Caki2 (cell line): ENCODE measurements at regions not wholly inside any gene's neighbourhood (a gene's known extent, or its start where the extent isn't known, plus 50 kb on each side); places are given as distances from the start of the nearest gene placed in this dataset.

ENCODE experiments used
- DNase-seq: peaks from one replicate; pipeline ENCODE4 v3.0.0-alpha.2; 2015; ENCODE audit warnings: low read depth
- in situ Hi-C: cut with HindIII; loops from 2 replicates; pipeline ENCODE4 v1.10.0; 2016; ENCODE audit warnings: low sequenced_read_pairs, low pct_unique_long_range_greater_than_20kb, mixed read lengths

DNA sequence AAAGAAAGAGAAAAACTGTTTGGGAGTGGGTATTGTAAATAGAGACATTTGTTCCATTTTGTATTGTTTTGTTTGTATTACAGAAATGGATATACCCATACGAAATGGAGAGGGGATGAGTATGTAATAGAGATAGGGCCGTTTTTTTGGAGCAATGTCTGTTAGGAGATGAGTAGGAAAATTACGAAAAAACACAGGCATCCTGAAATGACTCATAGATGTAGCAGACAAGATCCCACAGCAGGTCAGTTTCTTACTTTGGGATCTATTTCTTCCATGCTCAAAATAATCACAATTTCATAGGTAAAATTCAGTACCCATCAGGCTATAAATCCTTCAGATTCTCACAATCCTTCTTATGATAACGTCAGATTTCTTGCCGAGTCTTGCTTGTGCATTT lies 779.4 kb upstream of the SLITRK1 start:
- DNase-seq = no peak
- in situ Hi-C loops = no loop called here

DNA sequence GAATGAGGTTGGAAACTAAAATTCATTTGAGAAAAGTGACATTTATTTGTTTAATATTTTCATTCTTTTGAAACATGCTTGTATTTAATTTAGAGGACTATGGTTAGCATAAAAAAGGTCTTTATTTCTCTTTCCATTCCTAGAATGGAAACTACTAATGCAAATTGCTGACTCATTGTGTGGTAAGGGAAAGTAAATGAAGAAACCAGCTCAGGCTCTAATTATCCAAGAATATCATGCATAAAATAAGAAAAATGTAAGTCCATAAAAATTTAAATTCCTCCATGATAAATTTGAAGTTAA lies 777.0 kb upstream of the SLITRK1 start:
- in situ Hi-C loops = no loop called here
- DNase-seq = no peak

- no peak for DNase-seq
- in situ Hi-C loops = no loop called here
These were observed 776.5 kb upstream of the SLITRK1 start for GRCh38 chr13:84658491-84659358.

GRCh38 chr13:84655677-84656076 lies 773.4 kb upstream of the SLITRK1 start:
- DNase-seq = no peak
- in situ Hi-C loops = no loop called here

- in situ Hi-C loops = no loop called here
- DNase-seq = no peak
These were observed 772.5 kb upstream of the SLITRK1 start for GRCh38 chr13:84654654-84655275.

DNA sequence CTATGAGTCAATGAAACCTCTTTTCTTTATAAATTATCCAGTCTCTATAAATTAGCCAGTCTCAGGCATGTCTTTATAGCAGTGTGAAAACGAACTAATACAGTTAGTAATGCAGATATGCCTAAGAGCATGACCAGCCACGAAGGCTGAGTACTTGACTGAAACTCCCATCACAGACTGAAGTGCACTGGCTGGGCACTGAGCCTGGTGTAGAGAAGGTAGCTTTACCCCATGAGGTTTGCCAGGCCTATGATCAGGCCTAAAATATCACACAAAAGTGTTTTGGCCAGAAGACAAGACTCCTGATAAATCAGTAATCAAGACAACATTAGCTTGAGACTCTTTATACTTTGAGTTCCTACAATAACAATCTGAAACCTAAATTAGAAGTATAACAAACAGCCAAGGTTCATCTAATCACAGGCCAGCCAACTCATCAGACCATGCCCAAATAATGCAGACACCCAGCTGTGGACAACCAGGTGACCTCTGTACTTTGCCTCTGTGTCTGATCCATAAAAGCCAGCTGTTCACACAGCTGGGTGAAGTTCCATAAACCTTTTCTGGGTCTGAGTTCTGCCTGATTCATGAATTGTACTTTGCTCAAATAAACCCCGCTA lies 771.8 kb upstream of the SLITRK1 start:
- DNase-seq = no peak
- in situ Hi-C loops = no loop called here

GRCh38 chr13:84651705-84652104 lies 769.4 kb upstream of the SLITRK1 start:
- no peak for DNase-seq
- in situ Hi-C loops = no loop called here

DNA sequence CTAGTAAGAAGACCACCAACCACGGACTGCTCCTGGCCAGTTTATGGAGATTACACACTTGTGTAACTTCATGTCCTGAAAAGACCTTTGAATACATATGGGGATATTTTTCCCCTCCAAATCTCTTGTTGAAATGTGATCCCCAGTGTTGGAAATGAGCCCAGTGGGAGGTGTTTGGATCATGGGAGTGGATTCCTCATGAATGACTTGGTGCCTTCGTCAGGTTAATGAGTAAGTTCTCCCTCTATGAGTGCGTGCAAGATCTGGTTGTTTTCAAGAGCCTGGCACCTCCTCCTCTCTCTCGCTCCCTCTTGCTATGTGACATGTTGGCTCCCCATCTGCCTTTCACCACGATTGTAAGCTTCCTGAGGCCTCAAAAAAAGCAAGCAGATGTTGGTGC lies 769.0 kb upstream of the SLITRK1 start:
- peak; percentile 81 for DNase-seq
- in situ Hi-C loops = no loop called here

DNA sequence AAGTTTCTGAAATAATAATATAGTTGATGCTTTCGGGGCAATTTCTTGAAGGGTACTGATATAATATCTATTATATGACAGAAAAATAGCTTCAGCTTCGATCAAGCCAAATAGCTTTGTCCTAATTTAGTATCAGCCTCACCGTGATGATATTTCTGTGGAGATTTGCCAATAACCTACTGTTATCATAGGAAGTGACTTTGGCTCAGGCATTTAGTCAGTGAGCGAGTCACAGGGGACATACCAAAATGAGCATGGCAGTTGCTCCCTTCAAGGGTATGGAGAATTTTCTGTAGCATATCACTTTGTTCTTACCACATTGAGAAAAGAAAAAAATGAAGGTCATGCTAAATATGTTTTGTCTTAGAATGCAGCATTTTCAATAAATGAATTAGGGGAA lies 767.6 kb upstream of the SLITRK1 start:
- in situ Hi-C loops = no loop called here
- no peak for DNase-seq

DNA sequence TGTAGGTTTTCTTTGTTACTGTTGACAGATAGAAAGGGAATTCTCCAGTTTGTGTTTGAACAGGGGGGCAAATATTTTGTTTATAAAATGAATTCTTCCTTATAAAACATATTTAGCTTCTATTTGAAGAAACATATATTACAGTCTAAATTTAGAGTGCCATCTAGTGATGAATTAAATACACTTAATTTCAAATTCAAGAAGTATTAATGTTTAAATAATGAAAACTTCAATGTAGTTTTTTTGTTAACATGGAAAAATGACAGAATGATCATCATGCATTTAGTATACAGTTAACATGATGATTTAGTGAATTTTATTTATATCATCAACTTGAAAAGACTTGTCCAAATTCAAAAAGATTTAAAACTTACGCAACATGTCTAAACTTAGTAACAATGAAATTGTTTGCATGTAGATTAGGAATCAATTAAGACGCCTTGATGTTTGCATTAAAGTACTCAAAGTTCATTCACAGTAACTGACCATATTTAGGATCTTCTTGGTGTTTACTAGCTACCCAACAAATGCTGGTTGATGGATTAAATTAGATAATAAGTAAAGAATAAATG lies 765.9 kb upstream of the SLITRK1 start:
- in situ Hi-C loops = no loop called here
- no peak for DNase-seq

DNA sequence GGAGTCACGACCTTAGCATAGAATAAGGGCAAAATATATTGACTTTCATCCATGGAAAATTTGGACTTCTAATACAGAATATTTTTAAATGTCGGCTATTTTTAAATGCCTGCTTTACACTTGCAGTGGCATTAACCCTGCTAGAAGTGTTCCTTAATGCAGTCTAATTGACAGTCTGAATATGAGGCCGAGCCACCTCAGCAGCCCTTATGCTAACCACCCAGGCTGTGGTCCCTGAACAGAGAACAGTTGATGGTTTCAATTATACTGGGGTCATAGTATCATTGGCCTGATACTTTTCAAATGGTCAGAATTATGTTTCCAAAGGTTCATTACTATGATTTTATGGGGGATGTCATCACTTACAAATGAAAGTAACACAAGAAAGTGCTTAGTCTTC lies 764.7 kb upstream of the SLITRK1 start:
- no peak for DNase-seq
- in situ Hi-C loops = no loop called here

- peak; percentile 53 for DNase-seq
- in situ Hi-C loops = no loop called here
These were observed 763.1 kb upstream of the SLITRK1 start for GRCh38 chr13:84645196-84646012.

DNA sequence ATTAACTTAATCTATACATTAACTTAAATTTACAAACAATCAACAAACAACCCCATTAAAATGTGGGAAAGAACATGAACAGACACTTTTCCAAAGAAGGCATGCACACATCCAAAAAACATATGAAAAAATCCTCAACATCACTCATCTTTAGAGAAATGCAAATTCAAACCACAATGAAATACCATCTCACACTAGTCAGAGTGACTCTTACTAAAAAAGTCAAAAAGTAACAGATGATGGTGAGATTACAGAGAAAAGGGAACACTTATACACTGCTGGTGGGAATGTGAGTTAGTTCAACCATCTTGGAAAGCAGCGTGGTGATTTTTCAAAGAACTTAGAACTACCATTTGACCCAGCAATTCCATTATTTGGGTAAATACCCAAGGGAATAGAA lies 759.2 kb upstream of the SLITRK1 start:
- peak; percentile 10 for DNase-seq
- in situ Hi-C loops = no loop called here

- no peak for DNase-seq
- in situ Hi-C loops = no loop called here
These were observed 758.4 kb upstream of the SLITRK1 start for GRCh38 chr13:84640691-84641090.

- no peak for DNase-seq
- in situ Hi-C loops = no loop called here
These were observed 748.2 kb upstream of the SLITRK1 start for GRCh38 chr13:84630476-84630875.

- in situ Hi-C loops = no loop called here
- DNase-seq = no peak
These were observed 734.6 kb upstream of the SLITRK1 start for GRCh38 chr13:84616864-84617263.

DNA sequence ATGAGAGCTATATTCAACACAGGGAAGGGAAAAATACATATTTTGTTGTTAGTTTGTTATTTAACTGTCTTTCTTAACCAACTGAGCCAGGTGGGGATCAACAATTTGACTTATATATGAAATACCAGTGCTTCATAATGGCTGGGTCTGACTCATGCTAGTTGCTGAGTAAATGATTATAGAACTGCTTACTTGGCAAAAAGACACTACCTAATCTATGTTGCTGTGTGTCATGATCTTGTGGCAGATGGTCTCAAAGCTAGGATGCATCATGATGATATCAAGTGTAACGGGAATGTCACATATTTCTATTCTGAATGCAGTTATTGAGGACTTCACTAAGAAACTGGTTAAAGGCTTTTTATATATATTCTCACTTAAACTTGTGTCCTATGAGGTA lies 727.4 kb upstream of the SLITRK1 start:
- peak; percentile 64 for DNase-seq
- in situ Hi-C loops = no loop called here

GRCh38 chr13:84607261-84608013 lies 725.2 kb upstream of the SLITRK1 start:
- in situ Hi-C loops = no loop called here
- DNase-seq = peak; percentile 19
